HG03342 (cell line): ENCODE measurements at regions not wholly inside any gene's neighbourhood (a gene's known extent, or its start where the extent isn't known, plus 50 kb on each side); places are given as distances from the start of the nearest gene placed in this dataset.

Experiments used
- ATAC-seq: cut with Tn5 transposase; IDR thresholded peaks from one replicate; pipeline ENCODE4 v1.9.1; 2021; ENCODE audit warnings: mild to moderate bottlenecking, moderate library complexity; ENCODE audit not compliant: unreplicated experiment

DNA sequence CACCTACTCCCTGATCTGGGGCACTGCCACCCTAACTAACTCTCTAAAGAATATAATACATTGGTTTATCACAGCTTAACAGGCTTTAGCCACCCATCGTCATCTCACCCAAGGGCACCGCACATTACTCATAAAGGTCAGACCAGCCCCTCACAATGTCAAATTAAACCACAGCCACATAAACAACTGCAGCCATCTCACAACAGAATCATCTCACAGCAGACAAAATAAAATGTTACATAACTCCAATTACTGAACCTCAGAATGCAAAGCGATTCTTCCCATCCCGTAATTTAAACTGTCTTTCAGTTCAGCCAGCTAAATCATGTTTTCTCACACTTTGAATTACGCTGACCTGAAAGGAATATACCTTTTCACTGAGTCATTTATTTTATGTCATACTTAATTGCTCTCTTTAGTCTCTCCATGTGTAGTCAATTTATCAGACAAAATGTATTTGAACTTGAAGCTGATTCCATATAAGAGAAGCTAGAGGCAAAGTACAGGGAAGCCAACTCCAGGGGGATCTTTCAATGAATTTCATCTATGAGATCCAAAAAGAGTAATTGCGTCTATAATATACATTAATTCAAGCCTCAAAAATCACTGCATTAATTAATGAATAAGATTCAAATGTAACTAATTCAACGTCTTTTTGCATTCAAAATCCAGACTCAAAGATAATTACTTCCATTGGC lies 96.9 kb upstream of the NEBL start:
- no peak for ATAC-seq

DNA sequence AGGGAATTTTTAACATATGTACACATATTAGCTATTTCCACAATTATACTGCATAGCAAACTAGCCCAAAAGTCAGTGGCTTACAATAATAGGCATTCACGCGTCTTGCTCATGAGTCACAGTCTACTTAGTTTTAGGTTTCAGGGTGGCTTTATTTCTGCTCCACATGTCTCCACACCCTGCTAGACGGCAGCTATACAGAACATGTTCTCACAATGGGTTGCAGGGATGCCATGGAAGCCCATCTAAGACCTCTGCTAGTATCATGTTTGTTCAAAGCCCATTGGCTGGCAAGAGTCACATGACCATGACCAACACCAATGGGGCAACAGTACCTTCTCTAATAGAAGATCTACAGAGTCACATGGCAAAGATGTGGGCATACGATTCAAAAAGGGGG lies 96.3 kb upstream of the NEBL start:
- no peak for ATAC-seq

DNA sequence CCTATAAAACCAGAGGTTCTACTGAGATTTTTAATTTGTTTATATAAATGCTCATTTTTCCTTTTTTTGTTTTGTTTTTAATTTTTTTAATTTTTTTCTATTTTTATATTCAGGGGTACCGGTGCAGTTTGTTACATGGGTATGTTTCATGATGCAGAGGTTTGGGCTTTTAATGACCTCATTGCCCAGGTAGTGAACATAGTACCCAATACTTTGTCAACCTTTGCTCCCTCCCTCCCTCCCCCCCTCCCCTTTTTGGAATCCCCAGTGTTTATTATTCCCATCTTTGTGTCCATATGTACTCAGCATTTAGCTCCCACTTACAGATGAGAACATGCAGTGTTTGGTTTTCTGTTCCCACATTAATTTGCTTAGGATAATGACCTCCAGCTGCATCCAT lies 94.4 kb upstream of the NEBL start:
- no peak for ATAC-seq

DNA sequence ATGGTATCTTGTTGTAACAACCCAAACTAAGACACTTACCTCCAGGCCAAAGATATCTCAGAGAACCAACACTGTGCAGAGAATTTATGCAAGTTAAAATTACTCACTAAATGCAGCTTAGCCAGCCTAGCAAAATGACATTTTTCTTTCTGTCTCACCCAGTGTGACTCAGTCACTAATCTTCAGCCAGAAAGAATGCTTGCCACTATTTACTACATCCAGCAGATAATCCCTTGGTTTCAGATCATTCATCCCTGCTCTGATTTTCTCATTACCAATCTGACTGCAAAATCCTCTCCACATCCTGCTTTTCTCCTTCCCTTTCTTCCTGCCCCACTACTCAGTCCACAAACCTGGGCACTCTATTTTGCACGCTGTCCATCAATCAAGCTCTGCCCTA lies 93.5 kb upstream of the NEBL start:
- ATAC-seq, result no peak

DNA sequence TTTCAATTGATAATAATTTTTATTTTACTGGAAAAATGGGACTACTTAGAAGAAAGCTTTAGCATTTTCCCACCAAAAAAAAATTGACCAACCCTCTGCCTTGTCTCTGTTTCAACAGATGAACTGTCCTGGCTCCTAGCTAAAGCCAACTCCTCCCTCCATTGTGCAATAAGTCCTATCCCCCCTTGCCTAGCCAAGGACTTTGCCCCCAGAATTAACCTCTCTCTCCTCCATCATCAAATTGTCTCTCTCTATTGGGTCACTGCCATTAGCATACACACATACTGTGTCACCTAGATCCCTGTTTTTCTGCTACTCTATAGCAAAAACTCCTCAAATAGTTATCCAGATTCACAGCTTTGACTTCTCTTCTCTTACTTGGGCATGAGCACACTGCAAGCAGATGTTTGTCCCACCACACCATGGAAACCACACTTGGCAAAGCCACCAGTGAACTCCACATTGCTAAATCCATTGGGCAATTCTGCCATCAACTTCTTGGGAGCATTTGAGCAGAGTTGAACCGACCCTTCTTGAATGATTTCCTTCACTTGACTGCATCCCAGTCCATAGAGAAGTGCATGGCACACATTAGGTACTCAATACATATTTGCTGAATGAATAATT lies 91.4 kb upstream of the NEBL start:
- no peak for ATAC-seq

DNA sequence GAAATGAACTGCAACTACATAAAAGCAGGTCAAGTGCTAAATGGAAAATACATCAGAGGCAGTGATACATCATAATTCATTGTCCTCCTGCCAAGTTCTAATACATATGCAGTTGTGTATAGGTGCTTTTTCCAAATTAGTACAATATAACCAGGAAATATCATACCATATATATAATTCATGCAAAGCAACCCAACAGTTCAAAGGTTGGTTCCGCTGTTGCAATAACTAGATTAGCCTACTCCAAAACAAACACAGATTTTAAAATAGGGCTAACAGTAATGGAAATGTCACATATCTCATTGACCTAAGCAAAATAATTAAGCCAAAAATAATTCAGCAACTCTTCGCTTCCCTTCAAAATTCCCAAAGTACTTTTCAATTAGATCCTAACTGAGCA lies 88.9 kb upstream of the NEBL start:
- ATAC-seq, result no peak

DNA sequence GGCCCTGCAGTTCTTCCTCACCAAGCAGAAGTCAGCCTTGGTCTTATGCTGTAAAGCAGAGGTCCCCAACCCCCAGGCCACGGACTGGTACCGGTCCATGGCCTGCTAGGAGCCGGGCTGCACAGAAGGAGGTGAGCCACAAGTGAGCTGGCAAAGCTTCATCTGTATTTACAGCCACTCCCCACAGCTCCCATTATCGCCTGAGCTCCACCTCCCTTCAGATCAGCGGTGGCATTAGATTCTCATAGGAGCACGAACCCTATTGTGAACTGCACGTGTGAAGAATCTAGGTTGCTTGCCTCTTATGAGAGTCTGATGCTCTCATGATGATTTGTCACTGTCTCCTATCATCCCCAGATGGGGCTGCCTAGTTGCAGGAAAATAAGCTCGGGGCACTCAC lies 87.6 kb upstream of the NEBL start:
- no peak for ATAC-seq

DNA sequence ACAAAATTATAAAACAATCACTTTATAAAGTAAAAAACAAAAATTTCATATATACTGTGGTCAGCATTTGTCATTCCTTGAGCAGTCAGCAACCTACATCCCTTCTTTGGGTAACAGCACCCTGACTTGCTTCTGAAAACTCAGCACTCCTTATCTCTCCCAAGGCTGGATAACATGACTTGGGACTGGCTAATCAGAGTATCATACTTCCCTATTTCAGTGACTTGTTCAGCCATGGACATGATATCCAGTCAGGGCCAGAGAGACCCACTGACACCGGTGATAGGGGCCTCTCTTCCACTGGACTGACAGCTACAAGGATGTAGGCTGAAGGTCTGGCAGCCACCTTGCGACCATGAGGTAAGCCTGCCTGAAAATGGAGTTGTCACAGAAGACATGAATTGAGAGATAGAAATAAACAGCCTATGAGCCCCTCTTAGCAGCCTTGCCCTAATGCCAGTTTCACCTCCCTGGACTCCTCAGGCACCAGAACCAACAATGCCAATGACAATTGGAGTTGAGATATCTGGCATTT lies 84.4 kb upstream of the NEBL start:
- ATAC-seq, result no peak

DNA sequence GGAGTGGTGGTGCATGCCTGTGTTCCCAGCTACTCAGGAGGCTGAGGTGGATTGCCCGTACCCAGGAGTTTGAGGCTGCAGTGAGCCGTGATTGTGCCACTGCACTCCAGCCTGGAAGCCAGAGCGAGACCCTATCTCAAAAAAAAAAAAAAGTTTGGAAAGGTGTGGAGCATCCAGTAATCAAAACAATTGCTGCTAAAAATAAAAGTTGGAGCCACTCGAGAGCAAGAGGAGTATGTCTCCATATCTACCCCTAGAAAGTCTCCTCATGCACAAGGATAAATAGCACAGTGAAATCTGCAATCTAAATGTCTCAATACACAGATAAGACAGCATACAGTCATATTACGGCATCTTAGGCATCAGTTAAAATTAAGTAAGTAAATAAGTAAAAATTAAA lies 81.5 kb upstream of the NEBL start:
- no peak for ATAC-seq

DNA sequence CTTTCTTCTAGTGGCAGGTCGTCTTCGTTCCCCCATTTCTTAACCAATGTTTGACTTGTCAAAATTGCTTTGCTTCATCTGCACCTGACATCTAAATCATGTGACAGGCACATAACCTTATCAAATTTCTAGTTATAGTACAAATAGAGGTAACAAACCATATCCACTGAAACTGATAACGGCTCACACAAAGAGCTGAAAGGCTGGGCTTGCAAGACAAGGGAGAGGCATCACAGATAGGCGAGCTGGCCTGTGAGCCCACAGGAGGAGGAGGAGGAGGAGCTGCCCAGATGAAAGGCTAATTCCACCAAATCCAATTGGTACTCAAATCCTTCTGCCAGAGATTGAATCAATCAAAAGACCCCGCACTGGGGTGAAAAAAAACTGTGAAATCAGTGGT lies 80.2 kb upstream of the NEBL start:
- no peak for ATAC-seq

DNA sequence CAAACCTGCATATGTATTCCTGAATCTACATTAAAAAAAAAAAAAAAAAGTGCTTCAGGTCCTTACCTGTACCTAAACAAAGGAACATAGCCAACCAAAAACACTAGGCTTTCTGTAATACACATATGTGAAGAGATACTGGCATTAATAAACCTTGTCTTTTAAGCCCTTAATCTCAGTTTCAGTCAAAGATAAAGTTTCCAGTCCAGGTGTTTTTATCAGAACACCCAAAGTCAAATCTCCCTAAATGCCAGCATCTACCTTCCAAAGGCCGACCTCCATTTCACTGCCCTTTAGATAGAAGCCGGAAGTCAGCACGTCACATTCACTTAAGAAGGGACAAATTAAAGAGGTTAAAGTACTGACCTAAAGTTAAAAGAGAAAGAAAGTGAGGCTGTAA lies 79.8 kb upstream of the NEBL start:
- no peak for ATAC-seq

DNA sequence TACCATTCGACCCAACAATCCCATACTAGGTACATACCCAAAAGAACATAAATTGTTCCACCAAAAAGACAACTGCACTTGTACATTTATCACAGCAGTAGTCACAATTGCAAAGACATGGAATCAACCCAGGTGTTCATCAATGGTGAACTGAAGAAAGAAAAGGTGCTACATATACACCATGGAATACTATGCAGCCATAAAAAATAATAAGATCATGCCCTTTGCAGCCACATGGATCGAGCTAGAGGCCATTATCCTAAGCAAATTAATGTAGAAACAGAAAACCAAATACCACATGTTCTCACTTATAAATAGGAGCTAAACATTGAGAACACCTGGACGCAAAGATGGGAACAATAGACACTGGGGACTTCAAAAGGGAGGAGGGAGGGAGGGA lies 79.3 kb upstream of the NEBL start:
- no peak for ATAC-seq

DNA sequence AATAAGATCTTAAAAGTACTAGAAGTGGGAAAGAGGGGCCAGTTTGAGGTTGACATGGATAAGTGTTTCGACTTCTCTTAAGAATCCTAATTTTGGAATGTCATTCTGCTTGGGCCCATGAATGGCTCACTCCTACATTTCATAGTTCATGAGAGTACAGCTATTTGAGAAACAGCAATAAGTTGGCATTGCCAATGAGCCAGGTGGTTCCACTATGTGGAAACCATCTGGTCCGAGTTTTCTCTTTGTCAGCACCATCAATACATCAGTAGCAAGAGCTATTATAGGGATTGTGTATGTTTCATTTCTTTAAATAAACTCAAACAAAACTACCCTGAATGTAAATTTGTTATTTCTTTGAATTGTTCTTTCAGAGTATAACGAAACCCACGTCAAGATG lies 78.1 kb upstream of the NEBL start:
- ATAC-seq, result no peak

DNA sequence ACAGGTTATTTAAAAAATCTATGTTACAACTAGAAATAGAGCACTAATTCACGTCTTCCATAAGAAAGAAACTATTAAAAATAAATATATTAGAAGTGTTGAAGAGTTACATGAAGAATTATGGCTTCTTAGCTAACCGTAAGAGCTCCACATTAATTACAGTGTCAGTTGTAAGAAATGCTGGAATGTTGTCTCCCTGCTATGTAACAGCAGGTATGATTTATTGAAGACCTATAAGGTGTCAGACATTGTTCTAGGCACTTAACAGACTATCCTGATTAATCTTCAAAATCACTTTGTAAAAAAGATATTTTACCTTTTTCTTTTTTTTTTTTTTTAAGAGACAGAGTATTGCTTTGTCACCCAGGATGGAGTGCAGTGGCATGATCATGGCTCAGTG lies 75.8 kb upstream of the NEBL start:
- no peak for ATAC-seq

DNA sequence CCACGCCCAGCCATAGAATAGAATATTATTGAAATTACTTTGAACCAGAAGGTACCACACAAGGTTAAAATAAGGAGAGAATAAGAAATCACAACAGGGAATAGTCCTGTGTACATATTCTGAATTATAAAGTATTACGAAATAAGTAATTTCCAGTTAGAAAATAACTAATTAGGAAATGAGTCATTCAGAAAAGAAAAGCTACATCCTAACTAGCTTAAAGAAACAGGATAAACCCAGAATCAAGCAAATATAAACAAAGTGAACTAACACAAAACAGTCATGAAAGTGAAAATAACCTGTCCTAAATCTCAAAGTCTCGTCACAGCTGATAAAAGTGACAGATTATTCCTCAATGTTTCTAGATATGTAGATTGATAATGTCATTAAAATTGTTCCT lies 74.8 kb upstream of the NEBL start:
- no peak for ATAC-seq

DNA sequence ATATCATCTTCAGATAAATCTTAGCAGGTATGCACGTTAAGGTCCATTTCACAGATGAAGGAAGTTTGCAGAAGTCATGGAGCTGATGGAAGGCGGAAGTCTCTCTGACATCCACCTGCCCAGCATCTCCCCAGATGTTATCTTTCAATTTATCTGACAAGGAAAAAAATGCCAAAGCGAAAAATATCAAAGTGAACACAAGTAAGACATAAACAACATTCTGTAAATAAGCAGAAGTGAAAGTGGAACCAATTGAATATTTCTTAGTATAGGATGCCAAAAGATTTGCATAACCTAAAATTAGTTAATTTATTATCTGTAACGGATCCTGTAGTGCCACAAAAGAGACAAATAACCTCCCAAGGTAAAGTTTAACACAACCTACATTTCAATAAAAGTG lies 73.6 kb upstream of the NEBL start:
- peak; percentile 98 for ATAC-seq

DNA sequence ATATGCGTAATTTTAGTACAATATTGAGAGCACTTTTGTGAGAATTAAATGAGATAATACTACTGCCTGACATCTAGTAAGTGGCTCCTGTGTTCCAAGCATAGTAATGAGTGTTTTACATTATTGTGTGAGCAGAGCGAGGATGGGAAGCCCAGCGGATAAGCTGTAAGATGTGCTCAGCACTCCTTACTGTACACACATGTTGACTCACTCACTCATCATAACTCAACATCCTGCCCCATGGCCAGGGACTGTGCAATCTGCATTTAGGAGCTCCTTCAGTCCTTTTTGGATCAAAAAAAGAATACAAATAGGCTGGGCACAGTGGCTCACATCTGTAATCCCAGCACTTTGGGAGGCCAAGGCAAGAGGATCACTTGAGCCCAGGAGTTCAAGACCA lies 72.9 kb upstream of the NEBL start:
- no peak for ATAC-seq

DNA sequence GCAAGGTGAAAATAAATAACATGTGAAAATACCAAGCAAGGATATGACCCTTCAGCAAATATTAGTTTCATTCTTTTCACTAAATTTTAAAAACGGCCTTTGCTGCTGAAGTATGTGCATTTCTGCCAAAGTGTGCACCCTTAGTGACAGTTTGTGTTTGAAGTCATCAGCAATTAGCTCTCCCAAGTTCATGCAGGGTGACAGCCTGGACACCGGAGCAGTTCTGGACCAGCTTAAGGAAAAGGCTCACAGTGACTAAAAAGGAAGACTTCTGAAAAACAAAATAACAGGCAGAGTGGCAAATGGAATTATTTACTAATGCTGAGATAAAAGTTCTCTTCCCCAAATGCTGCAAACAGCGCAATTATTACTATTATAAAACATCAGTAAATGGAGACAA lies 69.3 kb upstream of the NEBL start:
- ATAC-seq, result no peak

DNA sequence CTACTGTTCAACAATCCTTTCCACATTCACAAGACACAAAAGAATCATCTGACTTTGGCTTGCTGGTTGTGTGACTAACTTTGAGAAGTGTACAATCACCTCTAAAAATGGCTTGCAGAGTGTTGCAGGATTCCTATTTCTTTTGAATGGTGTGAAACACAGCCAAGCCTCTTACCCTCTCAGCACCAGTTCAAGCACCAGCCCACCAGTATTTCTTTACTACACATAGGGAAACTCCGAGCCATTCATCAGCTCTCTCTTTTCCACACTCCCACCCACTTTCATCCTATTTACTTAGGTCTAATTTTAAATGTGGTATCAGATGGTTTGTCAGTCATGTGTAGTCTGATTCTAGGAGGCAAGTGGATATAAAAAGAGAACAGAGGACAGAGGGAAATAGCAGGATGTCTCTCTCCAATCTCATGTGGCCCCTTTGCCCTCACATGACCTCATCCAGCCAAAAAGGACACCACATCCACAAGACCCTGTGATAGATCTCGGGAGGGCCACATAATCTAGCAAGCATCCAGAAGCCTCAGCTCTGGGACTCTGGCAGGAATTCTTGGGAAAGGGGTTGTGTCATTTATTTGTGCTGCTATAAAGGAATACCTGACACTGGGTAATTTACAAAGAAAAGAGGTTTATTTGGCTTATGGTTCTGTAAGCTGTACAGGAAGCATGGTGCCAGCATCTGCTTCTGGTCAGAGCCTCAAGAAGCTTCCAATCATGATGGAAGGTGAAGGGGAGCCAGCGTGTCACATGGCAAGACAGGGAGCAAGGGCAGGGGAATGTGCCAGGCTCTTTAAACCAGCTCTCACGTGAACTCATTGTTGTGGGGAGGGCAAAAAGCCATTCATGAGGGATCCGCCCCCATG lies 66.8 kb upstream of the NEBL start:
- no peak for ATAC-seq

DNA sequence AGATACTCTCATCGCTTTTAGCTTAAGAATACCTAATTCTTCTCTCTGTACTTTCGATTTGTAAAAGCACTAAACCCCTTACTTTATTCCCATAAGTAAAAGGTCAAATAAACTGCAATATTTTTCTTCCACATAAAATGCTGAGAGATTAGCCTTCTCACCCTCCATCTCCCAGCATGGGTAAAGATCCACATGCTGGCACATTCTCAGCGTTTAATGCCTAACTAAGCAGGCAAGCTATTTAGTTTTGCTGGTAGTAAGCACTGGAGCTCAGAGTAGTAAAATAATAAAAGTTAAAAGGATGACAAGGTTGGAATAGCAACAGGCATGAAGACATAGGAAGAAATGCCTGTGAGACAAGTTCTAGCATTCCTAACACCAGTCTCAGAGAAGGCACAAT lies 65.9 kb upstream of the NEBL start:
- no peak for ATAC-seq

DNA sequence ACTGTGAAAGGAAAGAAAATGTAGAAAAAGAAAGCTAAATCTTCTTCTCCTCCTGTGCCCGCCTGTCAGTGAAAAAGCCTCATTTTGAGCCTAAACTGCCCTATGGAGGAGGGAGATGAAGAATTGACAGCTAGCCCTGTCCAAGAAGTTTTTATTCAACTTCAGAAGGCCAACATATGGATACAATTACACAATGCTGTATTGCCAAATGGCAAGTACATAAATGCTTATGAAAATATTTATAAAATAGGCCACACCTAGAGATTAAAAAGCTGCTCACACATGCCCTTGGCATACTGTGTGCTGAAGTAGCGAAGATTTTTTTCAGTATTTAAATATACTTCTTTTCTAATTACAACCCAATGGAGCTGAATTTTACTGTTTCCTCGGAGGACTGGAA lies 65.1 kb upstream of the NEBL start:
- ATAC-seq, result no peak

DNA sequence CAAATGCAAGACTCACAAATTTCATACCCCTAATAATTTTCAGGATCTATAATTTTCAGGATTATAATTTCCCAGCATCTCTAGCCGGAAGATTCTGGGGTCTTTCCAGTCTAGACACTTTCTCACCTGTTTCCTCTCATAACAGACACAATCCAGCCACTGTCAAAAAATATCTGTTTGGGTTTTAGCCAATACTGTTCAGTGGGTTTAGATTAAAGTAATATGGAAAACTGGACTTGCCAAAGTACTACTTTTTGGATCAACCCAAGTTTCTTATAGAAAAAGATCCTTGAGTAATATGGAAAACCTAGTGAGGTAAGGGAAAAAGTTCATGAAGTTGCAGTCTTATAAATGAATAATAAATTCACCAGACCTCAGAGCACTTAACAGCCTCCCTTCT lies 62.1 kb upstream of the NEBL start:
- no peak for ATAC-seq
